ENCODE measurements at regions not wholly inside any gene's neighbourhood (a gene's known extent, or its start where the extent isn't known, plus 50 kb on each side); places are given as distances from the start of the nearest gene placed in this dataset.

GRCh38 chr10:110413903-110414547, 83.7 kb upstream of the DUSP5 start:
- no peak for TF ChIP-seq CTCF (IDR thresholded peaks at IDR 0.05; ENCODE audit: insufficient read depth, low read depth, low read length, missing control alignments)
- DNase-seq (ENCODE audit: low read depth): no peak
- H3K4me3 ChIP-seq (ENCODE audit: low read length): no peak overlapping the region

- H3K4me3 ChIP-seq (ENCODE audit: low read length): no peak overlapping the region
- DNase-seq (ENCODE audit: low read depth): peak; percentile 90
- TF ChIP-seq CTCF (IDR thresholded peaks at IDR 0.05; ENCODE audit: insufficient read depth, low read depth, low read length, missing control alignments): no peak
Measured at GRCh38 chr10:110414548-110415309, 83.0 kb upstream of the DUSP5 start.

- no peak overlapping the region for H3K4me3 ChIP-seq (ENCODE audit: low read length)
- no peak for TF ChIP-seq CTCF (IDR thresholded peaks at IDR 0.05; ENCODE audit: insufficient read depth, low read depth, low read length, missing control alignments)
Measured at GRCh38 chr10:110415809-110416208, 81.9 kb upstream of the DUSP5 start.

GRCh38 chr10:110416776-110417711, 80.7 kb upstream of the DUSP5 start:
- no peak overlapping the region for H3K4me3 ChIP-seq (ENCODE audit: low read length)
- no peak for TF ChIP-seq CTCF (IDR thresholded peaks at IDR 0.05; ENCODE audit: insufficient read depth, low read depth, low read length, missing control alignments)
- DNase-seq (ENCODE audit: low read depth): peak; percentile 56

More at GRCh38 chr10:110415809-110416208, 81.9 kb upstream of the DUSP5 start:
- DNase-seq (ENCODE audit: low read depth): no peak

- DNase-seq (ENCODE audit: low read depth): no peak
- no peak for TF ChIP-seq CTCF (IDR thresholded peaks at IDR 0.05; ENCODE audit: insufficient read depth, low read depth, low read length, missing control alignments)
- no peak overlapping the region for H3K4me3 ChIP-seq (ENCODE audit: low read length)
Measured at GRCh38 chr10:110418218-110418617, 79.5 kb upstream of the DUSP5 start.

- no peak for TF ChIP-seq CTCF (IDR thresholded peaks at IDR 0.05; ENCODE audit: insufficient read depth, low read depth, low read length, missing control alignments)
- no peak for DNase-seq (ENCODE audit: low read depth)
- H3K4me3 ChIP-seq (ENCODE audit: low read length): no peak overlapping the region
Measured at GRCh38 chr10:110419265-110419664, 78.4 kb upstream of the DUSP5 start.
